Sigmoid colon (tissue), 6 donors: ENCODE measurements at regions not wholly inside any gene's neighbourhood (a gene's known extent, or its start where the extent isn't known, plus 50 kb on each side); places are given as distances from the start of the nearest gene placed in this dataset.

Experiments
- DNase-seq: peaks from one replicate; pipeline ENCODE4 v3.0.0-alpha.2; 2019
- H3K27ac ChIP-seq, 4 donors: fragments of 200-600 bp; sonication (generic); one replicate each; pipeline ENCODE4 v1.5.1; 2016 to 2019; ENCODE audit warnings: mild to moderate bottlenecking in 1 of 4
- H3K27me3 ChIP-seq, 3 donors: fragments of 200-600 bp; sonication (generic); one replicate each; pipeline ENCODE4 v1.5.1; 2019; ENCODE audit warnings: mild to moderate bottlenecking in 1 of 3
- H3K36me3 ChIP-seq, 4 donors: fragments of 200-600 bp; sonication (generic); one replicate each; pipeline ENCODE4 v1.5.1; 2016 to 2019
- H3K4me1 ChIP-seq, 4 donors: fragments of 200-600 bp; sonication (generic); one replicate each; pipeline ENCODE4 v1.5.1; 2017 to 2019
- H3K4me3 ChIP-seq, 4 donors: fragments of 200-600 bp; sonication (generic); one replicate each; pipeline ENCODE4 v1.5.1; 2017 to 2019; ENCODE audit warnings: mild to moderate bottlenecking in 2 of 4, moderate library complexity in 1 of 4
- H3K9me3 ChIP-seq, 4 donors: fragments of 200-600 bp in 3 of 4; sonication (generic) in 3 of 4; one replicate each; pipeline versions ENCODE4 v1.5.1 to v1.6.1; 2013 to 2019
- CTCF ChIP-seq, 4 experiments: fragments of 450-650 bp in 3 of 4; fragments of 200-600 bp in 1 of 4; IDR thresholded peaks; one replicate each; pipeline ENCODE4 v1.5.1; 2016 to 2019; ENCODE audit warnings: antibody characterized with exemption in 4 of 4, mild to moderate bottlenecking in 3 of 4, moderate library complexity in 2 of 4
- EP300 ChIP-seq, 4 donors: sonication (generic); formaldehyde crosslinking; IDR thresholded peaks; one replicate each; pipeline ENCODE4 v1.6.1; 2017; ENCODE audit warnings: antibody characterized with exemption in 4 of 4
- POLR2A ChIP-seq, 2 donors: fragments of 450-650 bp; IDR thresholded peaks; one replicate each; pipeline ENCODE4 v1.6.1; 2016; ENCODE audit warnings: antibody characterized with exemption in 2 of 2, mild to moderate bottlenecking in 2 of 2, moderate library complexity in 2 of 2
- POLR2AphosphoS5 ChIP-seq, 4 donors: sonication (generic); formaldehyde crosslinking; IDR thresholded peaks; one replicate each; pipeline ENCODE4 v1.6.1; 2017; ENCODE audit warnings: antibody characterized with exemption in 4 of 4
- WGBS, 2 donors: extraction: QIAGEN DNeasy Blood & Tissue Kit; methylation state at CpG; one replicate each; pipeline ENCODE4 v1.1.7; 2013; 5-methylcytosine and 5-hydroxymethylcytosine counted together
- intact Hi-C: fragments of 100-400 bp; cut with DNase I; formaldehyde crosslinking; loops from one replicate; pipeline ENCODE4 v1.15.1; 2023
- donor health status: healthy with polysubstance abuse.
- donor health status: healthy.

GRCh38 chr5:174483411-174483810 lies 241.0 kb upstream of the MSX2 start:
- H3K36me3 ChIP-seq = no peaks in the 10 kb centered on the region
- 88% methylated on average over 4 of the region's 4 CpGs for WGBS, 2 donors
- H3K4me3 ChIP-seq = no peak overlapping the region
- no peak for DNase-seq
- intact Hi-C loops = no loop called here
- no peak for TF ChIP-seq POLR2A (IDR thresholded peaks at IDR 0.05)
- no peak for TF ChIP-seq CTCF (IDR thresholded peaks at IDR 0.05)
- no peak for TF ChIP-seq EP300 (IDR thresholded peaks at IDR 0.05)
- TF ChIP-seq POLR2AphosphoS5 (IDR thresholded peaks at IDR 0.05) = no peak
- H3K9me3 ChIP-seq = peaks cover 0 to 12% (median 4%) of the 10 kb centered on the region in 4 donors
- H3K27me3 ChIP-seq = no peaks in the 10 kb centered on the region
- no peak overlapping the region for H3K27ac ChIP-seq
- H3K4me1 ChIP-seq = no peaks in the 10 kb centered on the region

GRCh38 chr5:174489215-174489614 lies 235.2 kb upstream of the MSX2 start:
- Histone ChIP-seq H3K27ac (no peak overlapping the region), H3K27me3 (no peaks in the 10 kb centered on the region), H3K9me3 (peaks cover 0 to 5% (median 0%) of the 10 kb centered on the region in 4 donors), H3K36me3 (no peaks in the 10 kb centered on the region), H3K4me1 (no peaks in the 10 kb centered on the region), H3K4me3 (no peak overlapping the region)
- DNase-seq = no peak
- TF ChIP-seq CTCF (IDR thresholded peaks at IDR 0.05) (no peak), POLR2AphosphoS5 (IDR thresholded peaks at IDR 0.05) (no peak), POLR2A (IDR thresholded peaks at IDR 0.05) (no peak), EP300 (IDR thresholded peaks at IDR 0.05) (no peak)
- WGBS, 2 donors = 88% methylated on average over 3 of the region's 3 CpGs
- intact Hi-C loops = no loop called here

- no peaks in the 10 kb centered on the region for H3K9me3 ChIP-seq
- no peaks in the 10 kb centered on the region for H3K4me1 ChIP-seq
- no peak for DNase-seq
- WGBS, 2 donors = 88 to 89% methylated on average over 9 of the region's 9 CpGs
- no peaks in the 10 kb centered on the region for H3K36me3 ChIP-seq
- no peaks in the 10 kb centered on the region for H3K27me3 ChIP-seq
- TF ChIP-seq POLR2A (IDR thresholded peaks at IDR 0.05) = no peak
- H3K4me3 ChIP-seq = no peak overlapping the region
- H3K27ac ChIP-seq = no peak overlapping the region
- intact Hi-C loops = no loop called here
These were observed 234.3 kb upstream of the MSX2 start for GRCh38 chr5:174489920-174490597.

GRCh38 chr5:174490728-174491127 lies 233.7 kb upstream of the MSX2 start:
- DNase-seq = no peak
- 38 to 54% methylated on average over 4 of the region's 4 CpGs for WGBS, 2 donors
- Histone ChIP-seq H3K4me1 (no peaks in the 10 kb centered on the region), H3K4me3 (no peak overlapping the region), H3K36me3 (no peaks in the 10 kb centered on the region), H3K27me3 (no peaks in the 10 kb centered on the region), H3K27ac (no peak overlapping the region), H3K9me3 (no peaks in the 10 kb centered on the region)
- no peak for TF ChIP-seq EP300 (IDR thresholded peaks at IDR 0.05)
- TF ChIP-seq POLR2A (IDR thresholded peaks at IDR 0.05) = no peak
- no peak for TF ChIP-seq CTCF (IDR thresholded peaks at IDR 0.05)
- TF ChIP-seq POLR2AphosphoS5 (IDR thresholded peaks at IDR 0.05) = no peak
- intact Hi-C loops = no loop called here

- TF ChIP-seq EP300 (IDR thresholded peaks at IDR 0.05) (no peak), CTCF (IDR thresholded peaks at IDR 0.05) (no peak), POLR2A (IDR thresholded peaks at IDR 0.05) (no peak), POLR2AphosphoS5 (IDR thresholded peaks at IDR 0.05) (no peak)
- no peak overlapping the region for H3K4me3 ChIP-seq
- no peaks in the 10 kb centered on the region for H3K27me3 ChIP-seq
- no peak overlapping the region for H3K27ac ChIP-seq
- no peaks in the 10 kb centered on the region for H3K9me3 ChIP-seq
- no peaks in the 10 kb centered on the region for H3K4me1 ChIP-seq
- 71 to 78% methylated on average over 5 of the region's 5 CpGs for WGBS, 2 donors
- DNase-seq = no peak
- no peaks in the 10 kb centered on the region for H3K36me3 ChIP-seq
- intact Hi-C loops = no loop called here
These were observed 233.1 kb upstream of the MSX2 start for GRCh38 chr5:174491265-174491664.
